ENCODE measurements at regions not wholly inside any gene's neighbourhood (a gene's known extent, or its start where the extent isn't known, plus 50 kb on each side); places are given as distances from the start of the nearest gene placed in this dataset.
A peak's percentile ranks its signal among the peaks of the same experiment; 100 is the strongest.

DNA sequence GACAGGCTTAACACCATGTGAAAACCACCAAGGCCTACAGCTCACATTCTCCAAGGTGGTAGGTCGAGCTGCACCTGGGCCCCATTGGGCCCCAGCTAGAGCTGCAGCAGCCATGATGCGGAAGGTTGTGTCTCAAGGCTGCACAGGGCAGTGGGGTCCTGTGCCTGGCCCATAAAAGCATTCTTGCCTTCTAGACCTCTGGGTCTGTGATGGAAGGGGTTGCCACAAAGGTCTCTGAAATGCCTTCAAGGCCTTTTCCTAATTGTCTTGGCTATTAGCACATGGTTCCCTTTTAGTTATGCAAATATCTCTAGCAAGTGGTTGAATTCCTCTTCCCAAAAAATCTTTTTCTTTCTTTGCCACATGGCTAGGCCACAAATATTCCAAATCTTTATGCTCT lies 52.5 kb upstream of the C11orf58 start:
- DNase-seq, result no peak

GRCh38 chr11:16678466-16679116 lies 59.9 kb upstream of the C11orf58 start:
- DNase-seq, result no peak

DNA sequence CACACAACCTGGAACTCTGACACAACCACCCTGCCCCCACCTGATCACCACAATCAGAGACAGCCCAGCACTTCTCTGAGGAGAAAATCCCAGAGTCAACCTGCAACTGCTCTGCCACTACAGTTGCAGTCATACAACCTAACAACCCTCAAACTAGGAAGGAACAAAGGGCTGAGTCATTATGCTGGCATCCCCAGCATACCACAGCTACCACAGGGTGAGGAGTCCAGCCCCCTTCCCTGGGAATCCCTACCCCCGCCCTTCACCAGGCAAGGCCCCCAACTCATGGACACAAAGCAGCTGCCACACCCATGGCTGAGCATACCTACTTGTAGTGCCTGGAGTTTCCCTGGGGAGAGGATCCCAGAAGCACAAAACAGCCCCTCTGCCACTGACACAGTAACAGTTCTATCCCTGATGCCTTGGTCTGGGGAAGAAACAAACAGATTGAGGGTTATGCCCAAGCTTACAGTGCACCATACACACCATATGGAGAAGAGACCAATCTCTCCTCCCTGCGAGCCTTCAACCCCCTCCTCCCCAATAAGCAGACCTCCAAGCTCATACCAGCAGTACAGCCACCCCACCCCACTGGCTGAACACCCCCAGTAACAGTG lies 68.5 kb upstream of the C11orf58 start:
- DNase-seq, result no peak

DNA sequence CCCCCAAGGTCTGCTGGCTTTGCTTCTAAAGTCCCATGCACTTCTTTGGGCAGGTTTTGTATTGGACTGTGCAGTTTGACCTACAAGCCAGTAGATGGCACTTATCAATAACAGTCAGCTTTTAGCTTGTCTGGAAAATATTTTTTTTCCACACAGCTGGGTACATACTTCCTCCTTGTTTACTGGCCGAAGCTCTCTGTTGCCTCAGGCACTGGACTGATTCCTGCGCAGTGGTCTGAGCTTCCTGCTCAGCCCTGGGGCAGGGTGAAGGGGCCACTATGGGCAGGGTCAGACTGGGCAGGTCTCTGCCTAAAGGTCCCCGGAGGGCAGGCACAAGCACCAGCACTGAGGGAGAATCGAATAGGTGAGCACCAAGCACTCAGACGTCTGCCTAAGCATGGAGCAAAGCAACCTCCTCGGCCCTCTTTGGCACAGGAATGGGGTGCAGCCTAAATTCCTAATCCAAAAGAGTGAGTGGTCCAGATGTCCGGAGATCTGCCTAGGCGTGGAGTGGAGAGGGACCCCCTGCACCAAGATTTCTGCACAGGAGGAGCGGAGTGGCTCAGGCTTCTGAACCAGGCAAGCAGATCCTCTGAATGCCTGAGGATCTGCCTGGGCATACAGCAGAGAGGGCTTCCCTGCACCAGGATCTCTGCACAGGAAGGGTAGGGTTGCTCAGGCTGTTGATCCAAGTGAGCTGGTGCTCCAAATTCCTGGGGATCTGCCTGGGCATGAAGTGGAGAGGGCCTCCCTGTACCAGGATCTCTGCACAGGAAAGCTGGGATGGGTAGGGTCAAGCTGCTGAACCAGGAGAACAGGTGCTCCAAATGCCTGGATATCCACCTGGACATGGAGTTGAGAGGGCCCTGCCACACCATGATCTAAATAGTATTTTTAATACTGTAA lies 105.9 kb upstream of the C11orf58 start:
- DNase-seq, result no peak

GRCh38 chr11:16630651-16631050 lies 107.8 kb upstream of the C11orf58 start:
- DNase-seq, result no peak

GRCh38 chr11:16618431-16618830 lies 120.0 kb upstream of the C11orf58 start:
- no peak for DNase-seq

DNA sequence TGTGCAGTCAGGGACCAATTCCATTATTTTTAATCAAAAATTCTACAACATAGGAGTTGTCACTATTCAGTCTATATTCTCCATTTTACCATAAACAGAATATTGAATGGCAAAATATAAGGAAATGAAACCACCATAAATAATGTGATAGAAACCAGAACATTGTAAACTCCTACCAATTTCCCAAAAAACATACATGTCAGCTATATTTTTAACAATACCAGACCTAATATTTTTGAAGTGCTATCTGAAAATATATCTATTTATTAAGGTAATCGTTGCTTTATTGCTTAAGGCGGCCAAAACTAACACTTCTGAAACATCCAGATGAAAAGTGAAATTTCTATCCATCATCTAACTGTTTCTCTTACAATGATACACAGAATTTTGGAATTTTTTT lies 123.0 kb upstream of the C11orf58 start:
- no peak for DNase-seq

DNA sequence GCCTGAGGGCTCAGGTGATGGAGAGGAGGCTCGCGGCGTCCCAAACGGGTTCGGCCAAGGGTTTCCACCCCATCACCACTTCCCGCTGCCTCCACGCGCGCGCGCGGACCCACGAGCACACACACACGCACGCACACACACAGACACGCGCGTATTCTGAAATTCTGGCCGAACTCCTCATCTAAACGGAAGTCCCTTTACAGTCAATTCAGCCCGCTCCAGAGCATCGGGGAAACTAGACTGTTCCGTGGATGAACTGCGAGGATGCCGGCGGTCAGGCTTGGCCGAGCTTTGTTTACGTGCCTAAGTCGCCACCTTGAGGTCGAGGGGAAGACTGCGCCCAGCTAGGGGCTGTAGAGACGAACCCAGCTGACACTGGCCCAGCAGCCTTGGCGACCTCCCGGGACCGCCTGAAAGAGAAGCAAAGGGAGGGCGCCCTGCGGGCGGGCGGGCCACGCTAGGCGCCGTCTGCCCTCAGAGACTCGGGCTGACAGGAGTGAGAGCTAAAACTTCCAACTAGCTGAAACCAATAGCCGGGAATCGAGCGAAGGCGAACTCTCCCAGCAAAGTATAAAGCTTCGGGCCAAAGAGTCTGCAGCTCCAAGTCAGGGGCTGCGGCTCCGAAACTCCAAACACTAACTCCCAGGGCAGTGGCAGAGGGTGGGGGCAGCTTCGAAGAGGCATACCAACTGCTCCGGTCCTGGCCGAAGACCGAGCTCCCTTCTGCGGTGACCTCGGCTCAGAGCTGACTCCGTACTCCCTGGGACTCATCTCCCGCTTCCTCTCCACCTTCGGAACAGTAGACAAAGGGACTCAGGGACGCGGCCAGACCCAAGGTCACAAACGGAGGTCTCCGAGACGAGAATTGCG lies 124.7 kb upstream of the C11orf58 start:
- peak; percentile 83 for DNase-seq

DNA sequence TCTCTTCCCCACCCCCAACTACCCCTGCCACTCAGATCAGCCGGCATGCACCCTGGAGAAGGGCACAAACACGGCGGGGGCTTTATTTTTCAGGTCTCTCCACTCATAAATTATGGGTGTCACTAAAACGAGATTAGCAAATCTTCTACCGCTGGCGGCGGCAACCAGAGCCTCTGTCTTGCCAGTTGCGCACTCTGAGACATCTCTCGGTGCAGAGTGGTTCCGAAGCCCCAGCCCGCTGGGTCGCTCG lies 125.3 kb upstream of the C11orf58 start:
- DNase-seq, result peak; percentile 16

DNA sequence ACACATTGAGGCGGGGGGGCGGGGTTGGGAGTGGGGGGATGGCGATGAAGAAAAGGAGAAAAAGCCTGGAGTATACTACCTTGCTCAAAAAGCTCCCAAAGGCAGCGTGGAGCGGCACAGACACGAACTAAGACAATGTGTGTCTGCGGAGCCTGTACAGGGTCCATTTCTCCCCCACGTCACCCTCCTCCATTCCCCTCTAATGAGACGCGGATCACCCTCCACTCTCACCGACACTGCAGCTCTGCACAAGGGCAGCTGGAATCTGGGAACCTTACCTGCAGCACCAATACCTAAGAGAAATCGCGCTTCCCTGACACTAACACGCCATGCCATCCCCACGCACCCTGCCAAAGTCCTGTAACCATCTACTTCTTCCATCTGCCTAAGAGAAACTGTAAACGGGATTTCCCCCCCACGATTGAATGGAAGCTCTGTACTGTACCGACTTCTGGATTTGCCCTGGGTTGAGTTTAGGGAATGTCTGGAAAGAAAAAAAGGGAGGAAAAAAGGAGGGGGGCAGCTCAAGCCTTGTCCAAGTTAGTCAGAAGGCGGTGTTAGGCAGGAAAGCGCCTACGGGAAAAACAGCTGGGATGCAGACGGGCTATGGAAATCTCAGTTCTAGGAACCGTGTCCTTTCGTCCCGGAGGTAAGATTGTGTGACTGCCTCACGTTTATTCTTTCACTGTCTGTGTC lies 125.7 kb upstream of the C11orf58 start:
- DNase-seq, result no peak

DNA sequence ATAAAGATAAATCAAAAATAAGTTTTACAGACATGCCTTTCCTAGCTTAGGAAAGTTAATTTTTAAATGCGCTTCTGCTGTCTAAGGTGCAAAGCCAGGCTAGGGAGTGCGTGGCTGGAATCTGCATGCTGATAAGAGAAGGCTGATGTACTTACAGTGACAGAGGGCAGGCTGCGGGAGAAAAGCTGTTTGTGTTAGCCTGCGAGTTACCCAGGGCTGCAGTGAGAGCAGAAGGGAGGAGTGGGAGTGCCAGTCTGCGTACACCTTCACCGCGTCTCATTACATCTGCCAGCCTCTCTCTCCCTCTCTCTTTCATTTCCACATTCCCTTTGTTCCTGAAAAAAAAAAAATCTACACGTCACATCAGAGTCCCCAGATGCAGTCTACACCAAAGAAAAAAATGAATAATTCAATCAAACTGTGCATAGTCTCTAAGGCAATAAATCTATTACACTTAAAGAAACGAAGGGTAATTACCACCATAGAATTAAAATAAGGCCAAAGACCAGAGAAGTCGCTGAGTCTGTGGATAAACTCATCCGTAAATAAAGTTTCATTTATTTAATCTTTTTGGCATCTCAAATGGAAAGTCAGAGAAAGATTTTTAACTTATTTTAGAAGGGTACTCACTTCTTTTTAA lies 126.4 kb upstream of the C11orf58 start:
- no peak for DNase-seq

DNA sequence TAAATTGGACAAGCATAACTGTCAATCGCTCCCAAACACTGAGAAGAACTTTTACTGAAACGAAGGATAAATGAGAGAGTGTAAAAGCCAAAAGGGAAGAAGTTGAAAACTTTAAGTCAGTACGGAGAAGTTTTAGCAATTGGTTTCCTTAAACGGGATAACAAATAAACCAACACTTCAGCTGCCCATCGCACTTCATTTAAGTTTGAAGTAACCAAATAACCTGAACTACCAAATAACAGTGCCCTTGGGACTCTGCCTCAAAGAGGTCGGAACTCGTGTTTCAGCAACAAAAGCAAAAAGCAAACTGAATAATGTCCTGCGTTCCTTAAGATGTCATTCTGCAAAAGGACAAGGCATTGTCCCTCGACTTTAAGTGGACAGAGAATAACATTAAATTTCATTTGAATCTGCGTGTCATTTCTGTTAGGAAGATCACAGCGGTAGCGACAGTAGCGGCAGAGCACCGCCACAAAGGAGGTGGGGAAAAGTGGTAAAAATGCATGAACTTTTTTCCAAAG lies 127.0 kb upstream of the C11orf58 start:
- no peak for DNase-seq

GRCh38 chr11:16610738-16611388 lies 127.6 kb upstream of the C11orf58 start:
- no peak for DNase-seq

DNA sequence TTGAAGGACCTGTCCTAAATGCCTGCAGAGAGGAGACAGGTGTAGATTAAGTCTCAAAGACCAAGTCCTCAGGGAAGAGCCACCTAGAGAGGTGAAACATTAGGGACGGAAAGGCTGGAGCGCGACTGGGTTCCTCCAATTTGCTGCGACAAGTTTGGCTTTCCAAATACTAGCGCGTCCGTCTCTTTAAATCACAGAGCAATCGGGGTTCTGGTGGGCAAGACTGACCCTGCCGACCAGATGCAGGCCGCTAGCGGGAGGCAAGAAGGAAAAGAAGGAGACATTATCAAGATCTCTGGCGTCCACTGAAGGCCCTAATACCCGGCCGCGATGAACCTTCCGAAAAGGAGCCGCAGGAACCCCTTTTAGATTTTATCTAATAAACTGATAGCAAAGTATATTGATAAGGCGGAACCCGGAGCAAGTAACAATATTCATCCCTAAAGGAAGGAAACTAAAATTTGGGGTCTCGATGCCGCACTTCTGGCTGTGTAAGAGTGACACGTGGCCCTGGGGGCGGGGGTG lies 128.2 kb upstream of the C11orf58 start:
- no peak for DNase-seq

- no peak for DNase-seq
These were observed 128.7 kb upstream of the C11orf58 start for GRCh38 chr11:16609769-16610168.

DNA sequence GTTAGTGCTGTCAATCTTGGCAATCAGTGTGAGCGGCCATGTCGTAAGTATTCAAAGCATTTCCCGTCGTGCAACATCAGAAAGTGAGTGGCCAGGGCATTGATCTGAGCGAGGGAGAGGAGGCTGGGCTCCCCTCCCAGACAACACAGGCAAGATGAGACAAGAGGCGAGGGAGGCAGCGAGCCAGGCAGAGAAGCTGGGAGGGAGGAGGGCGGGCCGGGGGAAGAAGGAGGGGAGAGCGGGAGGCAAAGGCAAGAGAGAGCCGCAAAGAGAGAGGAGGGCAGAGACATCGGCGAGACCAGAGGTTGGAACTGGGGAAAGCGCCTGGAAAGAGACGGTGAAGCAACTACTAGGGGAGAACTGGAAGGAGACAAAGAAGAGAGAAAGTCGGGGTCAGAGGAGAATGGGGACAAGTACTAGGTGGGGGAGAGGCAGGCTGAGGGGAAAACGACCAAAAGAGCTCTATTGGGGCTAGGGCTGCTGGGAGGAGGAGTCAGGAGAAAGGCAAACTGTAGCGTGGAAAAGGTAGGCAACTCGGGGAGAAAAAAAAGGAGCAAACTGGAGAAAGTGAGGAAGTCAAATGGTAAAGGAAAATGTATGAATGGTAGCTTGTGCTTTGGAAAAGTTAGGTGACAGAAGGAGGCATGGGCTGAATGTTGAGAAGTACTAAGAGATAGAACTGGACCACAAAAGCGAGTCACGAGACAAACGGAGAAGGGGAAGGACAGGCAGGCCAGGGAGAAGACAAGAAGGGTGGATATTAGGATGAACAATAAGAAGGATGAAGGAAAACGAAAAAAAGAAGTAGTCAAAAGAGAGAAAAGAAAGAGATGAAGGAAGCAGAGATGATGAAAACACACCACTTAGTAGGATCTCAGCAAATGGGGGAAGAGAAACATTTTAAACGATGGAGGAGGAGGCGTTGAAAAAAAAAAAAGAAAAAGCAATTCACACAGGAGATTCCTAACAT lies 130.5 kb upstream of the C11orf58 start:
- DNase-seq, result peak; percentile 5

DNA sequence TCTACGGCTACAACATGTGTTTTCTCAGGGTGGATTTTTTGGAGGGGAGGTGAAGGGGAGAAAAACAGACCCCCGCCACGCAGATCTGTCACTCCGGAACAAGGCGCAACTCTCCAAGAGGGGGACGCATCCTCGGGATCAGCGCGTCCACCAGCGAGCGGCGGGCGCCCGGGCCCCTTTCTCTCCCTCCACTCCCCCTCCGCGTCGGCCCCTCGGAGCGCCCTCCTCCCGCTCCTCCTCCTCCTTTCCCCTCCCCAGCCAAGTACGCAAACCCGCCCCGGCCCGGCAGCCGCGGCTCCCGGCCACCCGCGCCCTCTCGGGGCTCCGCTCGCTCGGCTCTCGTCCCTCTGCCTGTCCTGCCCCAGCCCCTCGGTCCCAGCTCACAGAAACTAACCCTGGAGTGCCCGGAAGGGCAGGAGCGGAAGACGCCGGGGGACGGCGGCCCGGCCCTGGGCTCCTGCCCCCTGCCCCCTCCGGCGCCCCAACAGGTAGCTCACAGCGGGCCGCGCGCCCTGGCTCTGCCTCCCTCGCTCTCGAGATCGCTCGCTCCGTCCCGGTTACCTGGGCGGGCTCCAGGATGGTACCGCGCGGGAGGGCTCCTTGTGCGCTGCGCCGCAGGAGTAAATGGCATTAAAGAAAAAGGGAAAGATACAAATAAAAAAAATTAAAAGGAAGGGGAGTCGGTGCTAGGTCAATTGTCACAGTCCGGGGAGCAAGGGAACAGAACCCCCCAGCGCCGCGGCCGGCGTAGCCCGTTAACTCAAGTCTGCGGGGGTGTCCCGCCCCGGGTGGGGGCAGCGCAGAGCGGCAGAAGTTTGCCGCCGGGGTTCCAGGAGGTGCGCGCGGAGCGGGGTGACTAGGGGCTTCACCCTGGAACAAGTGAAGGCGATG lies 131.4 kb upstream of the C11orf58 start:
- DNase-seq, result peak; percentile 18

GRCh38 chr11:16605894-16606783 lies 132.3 kb upstream of the C11orf58 start:
- DNase-seq, result peak; percentile 91
